GM19351 (cell line): ENCODE measurements at regions not wholly inside any gene's neighbourhood (a gene's known extent, or its start where the extent isn't known, plus 50 kb on each side); places are given as distances from the start of the nearest gene placed in this dataset.
A peak's percentile ranks its signal among the peaks of the same experiment; 100 is the strongest.

Source experiments
- ATAC-seq: cut with Tn5 transposase; IDR thresholded peaks from one replicate; pipeline ENCODE4 v1.9.1; 2021; ENCODE audit warnings: mild to moderate bottlenecking, moderate library complexity; ENCODE audit not compliant: unreplicated experiment

GRCh38 chr4:111633663-111634266, 511.5 kb upstream of the FAM241A start:
- no peak for ATAC-seq

- no peak for ATAC-seq
Measured at GRCh38 chr4:111635646-111636045, 509.6 kb upstream of the FAM241A start.

- no peak for ATAC-seq
Measured at GRCh38 chr4:111636961-111637585, 508.2 kb upstream of the FAM241A start.

GRCh38 chr4:111639120-111639690, 506.0 kb upstream of the FAM241A start:
- ATAC-seq: no peak

GRCh38 chr4:111639876-111640275, 505.4 kb upstream of the FAM241A start:
- ATAC-seq: no peak

- peak; percentile 100 for ATAC-seq
Measured at GRCh38 chr4:111641813-111642579, 503.3 kb upstream of the FAM241A start.

- no peak for ATAC-seq
Measured at GRCh38 chr4:111648056-111648455, 497.2 kb upstream of the FAM241A start.

GRCh38 chr4:111649308-111649707, 495.9 kb upstream of the FAM241A start:
- peak; percentile 58 for ATAC-seq

GRCh38 chr4:111650146-111650545, 495.1 kb upstream of the FAM241A start:
- ATAC-seq: no peak

- ATAC-seq: no peak
Measured at GRCh38 chr4:111650674-111651086, 494.6 kb upstream of the FAM241A start.

GRCh38 chr4:111652236-111652635, 493.0 kb upstream of the FAM241A start:
- no peak for ATAC-seq

GRCh38 chr4:111652986-111653385, 492.3 kb upstream of the FAM241A start:
- no peak for ATAC-seq

- no peak for ATAC-seq
Measured at GRCh38 chr4:111662496-111662895, 482.8 kb upstream of the FAM241A start.

- ATAC-seq: no peak
Measured at GRCh38 chr4:111664308-111664945, 480.8 kb upstream of the FAM241A start.

- no peak for ATAC-seq
Measured at GRCh38 chr4:111666826-111667360, 478.4 kb upstream of the FAM241A start.

GRCh38 chr4:111671756-111672155, 473.5 kb upstream of the FAM241A start:
- no peak for ATAC-seq

GRCh38 chr4:111675746-111676145, 469.5 kb upstream of the FAM241A start:
- ATAC-seq: no peak

- ATAC-seq: no peak
Measured at GRCh38 chr4:111676533-111676932, 468.7 kb upstream of the FAM241A start.

- ATAC-seq: no peak
Measured at GRCh38 chr4:111678479-111678878, 466.8 kb upstream of the FAM241A start.

GRCh38 chr4:111678908-111679307, 466.3 kb upstream of the FAM241A start:
- ATAC-seq: no peak

GRCh38 chr4:111681270-111681669, 464.0 kb upstream of the FAM241A start:
- no peak for ATAC-seq
